Hematopoietic multipotent progenitor cell treated with erythropoietin and hydrocortisone succinate and interleukin-3 and kit ligand, for 8 days (in vitro differentiated cells): ENCODE measurements at regions not wholly inside any gene's neighbourhood (a gene's known extent, or its start where the extent isn't known, plus 50 kb on each side); places are given as distances from the start of the nearest gene placed in this dataset.
"Not testable (repeated sequence)": the region's sequence is repeated elsewhere in the genome, so short reads cannot be mapped to it uniquely, and the experiment has no call there.

Experiments used
- DNase-seq: peaks from one replicate; pipeline ENCODE4 v3.0.0-alpha.2; 2015

DNA sequence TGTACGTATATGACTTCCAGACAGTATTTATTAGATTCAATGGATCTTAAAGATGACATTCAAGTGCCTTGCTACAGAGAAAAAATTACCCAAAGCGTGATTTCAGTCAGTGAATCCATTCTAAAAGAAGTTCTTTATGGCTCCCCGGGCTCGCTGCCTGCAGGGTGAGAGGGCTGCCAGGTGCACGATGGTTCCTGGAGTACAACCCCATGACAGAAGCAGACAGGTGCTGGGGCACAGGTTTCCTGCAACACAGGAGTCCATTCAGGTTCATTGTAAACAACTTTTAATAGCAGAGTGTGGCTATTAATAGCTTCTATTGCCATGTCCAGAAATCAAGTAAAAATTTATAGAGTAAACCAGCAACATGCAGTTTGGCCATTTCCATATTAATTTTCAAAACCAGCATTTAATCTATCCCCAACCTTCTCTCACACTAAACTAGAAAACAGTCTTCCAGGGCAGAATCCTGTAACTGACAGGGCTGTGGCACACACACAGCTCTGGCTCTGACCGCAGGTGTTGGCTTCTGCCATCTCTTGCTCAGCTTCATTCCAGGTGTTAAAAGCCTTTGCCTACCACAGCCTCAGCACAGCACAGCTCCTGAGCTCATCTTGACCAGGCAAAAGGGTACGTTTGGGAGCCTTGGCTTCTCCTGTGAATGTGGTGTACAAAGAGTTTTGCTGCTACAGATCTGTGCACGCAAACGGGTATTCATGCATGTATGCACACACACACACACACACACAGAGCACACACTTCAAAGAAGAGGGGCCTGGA lies 185.9 kb downstream of the MEX3B start:
- DNase-seq: no peak

- no peak for DNase-seq
These were observed 187.2 kb downstream of the MEX3B start for GRCh38 chr15:81858586-81858985.

- no peak for DNase-seq
These were observed 187.7 kb downstream of the MEX3B start for GRCh38 chr15:81858136-81858535.

GRCh38 chr15:81856634-81857026 lies 189.2 kb downstream of the MEX3B start:
- DNase-seq: no peak

DNA sequence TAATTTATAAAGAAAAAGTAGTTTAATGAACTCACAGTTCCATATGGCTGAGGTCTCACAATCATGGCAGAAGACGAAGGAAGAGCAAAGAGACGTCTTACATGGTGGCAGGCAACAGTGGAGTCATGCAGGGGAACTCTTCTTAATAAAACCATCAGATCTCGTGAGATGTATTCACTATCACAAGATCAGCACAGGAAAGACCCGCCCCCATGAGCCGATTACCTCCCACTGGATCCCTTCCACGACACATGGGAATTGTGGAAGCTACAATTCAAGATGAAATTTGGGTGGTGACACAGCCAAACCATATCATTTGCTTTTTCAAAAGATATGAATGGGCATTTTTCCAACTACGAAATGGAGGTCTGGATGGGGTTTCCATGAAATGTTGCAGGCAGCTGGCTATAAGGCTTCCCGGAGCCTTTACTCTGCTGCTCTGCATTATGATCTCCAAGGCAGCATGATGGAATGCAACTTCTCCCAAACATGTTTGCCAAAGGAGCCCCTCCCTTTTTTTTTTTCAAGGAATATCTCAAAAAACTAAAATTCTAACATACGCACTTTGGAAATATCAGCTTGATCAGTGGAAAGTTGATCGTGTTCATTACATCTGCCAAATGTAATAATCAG lies 189.7 kb downstream of the MEX3B start:
- no peak for DNase-seq

DNA sequence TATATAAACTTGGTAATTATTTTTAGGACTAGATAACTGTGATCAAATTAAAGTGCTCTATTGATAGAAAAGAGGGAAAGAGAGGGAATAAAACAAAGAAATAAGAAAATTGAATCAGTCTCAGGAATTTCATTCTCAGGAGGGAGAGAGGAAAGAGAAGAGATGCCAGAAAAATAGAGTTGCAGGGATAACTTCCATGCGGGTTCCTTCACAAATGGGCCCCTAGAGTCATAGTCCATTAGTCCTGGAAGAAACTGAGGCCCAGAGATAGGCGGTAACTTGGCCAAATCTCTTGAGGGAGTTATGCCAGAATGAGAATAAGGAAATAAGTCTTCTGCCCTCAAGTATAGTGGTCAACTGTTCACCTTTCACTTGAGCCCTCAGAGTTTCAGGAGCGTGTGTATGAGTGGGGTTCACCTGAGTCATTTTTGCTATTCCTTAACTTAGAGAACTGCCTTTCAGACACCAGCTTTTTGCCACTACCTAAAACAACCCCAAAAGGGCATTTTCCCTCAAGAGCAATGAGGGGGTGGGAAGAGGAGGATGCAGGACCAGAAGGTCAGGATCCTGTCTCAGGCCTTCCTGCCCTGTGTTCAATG lies 192.6 kb downstream of the MEX3B start:
- DNase-seq: no peak

DNA sequence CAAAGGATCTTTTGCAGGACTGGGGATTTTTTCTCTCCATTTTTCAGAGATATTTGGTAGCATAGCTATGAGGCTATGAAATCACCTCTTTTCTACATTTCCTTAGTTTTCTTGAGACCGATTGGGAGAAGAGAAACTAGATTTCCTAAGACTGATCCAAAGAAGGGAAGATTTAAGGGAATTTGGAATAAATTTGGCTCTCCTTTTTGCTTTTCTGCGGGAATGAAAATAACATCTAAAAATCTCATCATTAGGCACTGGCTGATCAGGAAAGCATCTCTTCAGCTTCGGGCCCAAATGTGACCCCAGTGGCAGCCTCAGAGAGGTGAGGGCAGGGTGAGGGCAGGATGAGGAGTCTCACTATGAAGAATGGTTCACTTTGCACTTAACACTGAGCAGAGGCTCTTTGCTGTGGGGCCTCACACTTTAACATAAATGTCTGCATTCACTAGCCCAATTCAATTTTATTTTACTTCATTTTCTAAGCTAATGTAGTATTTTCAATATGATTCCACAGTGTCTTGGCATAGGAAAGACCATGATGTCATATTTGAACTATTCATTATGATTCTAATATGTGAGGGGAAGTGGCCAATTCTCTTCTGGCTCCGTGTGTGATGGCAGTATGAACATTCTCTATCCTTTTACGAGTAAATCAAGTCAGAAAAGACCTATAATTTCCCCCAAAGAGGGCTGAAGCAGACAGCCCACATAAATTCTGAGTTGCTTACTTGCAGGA lies 193.2 kb downstream of the MEX3B start:
- no peak for DNase-seq

GRCh38 chr15:81851757-81852156 lies 194.1 kb downstream of the MEX3B start:
- no peak for DNase-seq

DNA sequence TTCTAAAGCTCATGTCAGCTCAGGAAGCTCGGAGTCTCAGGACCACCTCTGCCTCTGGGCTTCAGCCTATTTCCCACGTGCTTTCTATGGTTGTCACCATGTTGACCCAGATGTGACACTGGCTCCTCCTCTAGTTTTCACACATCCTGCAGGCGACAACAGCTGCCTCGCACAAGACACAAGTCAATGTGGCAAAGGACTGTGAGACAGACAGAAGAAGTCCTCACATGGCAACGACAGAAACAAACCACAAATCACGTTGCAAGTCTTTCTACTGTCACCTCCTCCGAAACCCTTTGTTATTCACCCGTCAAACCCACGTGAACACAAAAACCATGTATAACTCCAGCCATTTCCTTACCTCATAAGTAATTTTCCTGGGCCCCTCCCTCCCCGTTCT lies 194.5 kb downstream of the MEX3B start:
- no peak for DNase-seq

DNA sequence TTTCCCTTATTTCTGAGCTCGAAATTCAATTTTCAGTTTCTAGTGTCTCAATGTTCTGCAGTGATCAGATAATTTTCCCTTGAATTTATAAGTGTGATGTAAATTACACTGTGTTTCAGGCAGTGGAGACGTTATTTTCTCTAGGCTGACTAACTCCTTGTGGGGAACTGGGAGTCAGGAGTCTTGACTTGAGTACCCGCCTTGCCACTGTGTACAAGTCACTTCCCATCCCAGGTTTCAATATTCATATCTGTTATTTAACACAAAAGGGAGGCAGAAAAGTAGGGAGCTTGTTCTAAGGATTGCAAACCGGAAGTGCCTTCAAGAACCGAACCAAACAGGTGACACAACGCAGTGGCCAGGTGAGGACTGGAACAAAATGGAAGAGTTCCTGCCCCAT lies 196.5 kb downstream of the MEX3B start:
- no peak for DNase-seq

DNA sequence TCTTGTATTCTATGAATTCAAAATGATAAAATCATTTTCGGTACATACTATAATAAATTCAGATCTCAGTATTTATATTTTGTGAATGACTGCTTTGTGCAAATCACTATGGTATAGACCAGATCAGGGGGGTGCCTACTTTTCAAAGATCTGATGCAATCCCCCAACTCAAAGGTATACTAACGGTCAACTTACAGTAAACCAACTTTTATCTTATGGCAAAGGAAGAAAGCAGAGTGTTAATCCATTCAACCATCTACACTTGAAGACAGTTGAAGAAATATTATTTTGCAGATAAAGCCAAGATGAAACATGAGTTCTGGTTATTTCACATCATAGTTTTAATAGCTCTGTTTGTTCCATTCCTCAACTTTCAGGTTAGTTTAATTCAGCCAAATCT lies 197.1 kb downstream of the MEX3B start:
- no peak for DNase-seq

GRCh38 chr15:81843757-81844407 lies 201.9 kb downstream of the MEX3B start:
- no peak for DNase-seq

DNA sequence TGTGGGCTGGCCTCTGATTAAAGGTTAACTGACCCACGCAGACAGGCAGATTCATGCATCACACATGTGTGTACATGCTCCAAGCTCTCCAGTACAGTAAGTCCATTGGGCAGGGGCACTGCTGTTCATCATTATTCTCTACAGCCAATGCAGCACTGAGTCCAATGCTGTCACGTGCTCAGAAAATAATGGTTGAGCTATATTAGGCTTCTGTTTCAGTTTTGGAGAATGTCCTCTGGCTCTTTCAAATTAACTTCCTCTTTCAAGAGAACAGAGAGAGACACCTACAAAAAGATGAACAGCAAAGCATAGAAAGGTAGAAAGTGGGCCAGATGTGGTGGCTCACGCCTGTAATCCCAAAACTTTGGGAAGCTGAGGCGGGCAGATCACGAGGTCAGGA lies 202.6 kb downstream of the MEX3B start:
- DNase-seq: no peak

DNA sequence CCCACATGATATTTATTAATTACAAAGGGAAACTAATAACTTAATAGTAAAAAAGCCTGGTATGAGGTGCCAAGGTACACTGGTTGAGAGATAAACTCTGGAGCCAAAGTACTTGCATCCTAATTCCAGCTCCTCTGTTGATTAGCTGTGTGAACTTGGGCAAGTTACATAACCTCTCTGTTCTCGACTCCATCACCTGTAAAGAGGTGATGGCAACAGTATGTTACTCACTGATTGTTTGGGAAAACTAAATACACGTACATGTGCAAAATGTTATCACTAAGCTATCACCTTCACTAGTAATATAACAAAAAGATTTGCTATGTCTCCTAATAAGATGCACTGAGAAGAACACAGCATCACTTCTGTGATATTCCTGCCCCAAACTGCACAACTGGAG lies 206.4 kb downstream of the MEX3B start:
- DNase-seq: no peak

DNA sequence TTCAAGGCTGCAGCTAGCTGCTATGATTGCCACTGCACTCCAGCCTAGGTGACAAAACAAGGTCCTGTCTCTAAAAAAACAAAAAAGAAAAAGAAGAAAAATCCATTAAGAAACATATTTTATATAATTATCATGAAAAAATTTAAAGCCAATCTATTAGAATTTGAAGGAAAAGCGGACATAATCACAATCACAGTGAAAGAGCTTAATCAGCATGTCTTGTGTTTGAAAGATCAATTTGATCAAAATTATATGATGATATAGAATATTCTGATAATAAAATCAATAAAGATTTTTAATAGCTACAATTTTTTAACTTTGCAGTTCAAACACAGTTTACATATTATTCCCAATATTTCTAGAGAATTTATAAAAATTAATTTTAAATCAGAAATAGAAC lies 210.1 kb downstream of the MEX3B start:
- no peak for DNase-seq

GRCh38 chr15:81830520-81830919 lies 215.3 kb downstream of the MEX3B start:
- DNase-seq: no peak

DNA sequence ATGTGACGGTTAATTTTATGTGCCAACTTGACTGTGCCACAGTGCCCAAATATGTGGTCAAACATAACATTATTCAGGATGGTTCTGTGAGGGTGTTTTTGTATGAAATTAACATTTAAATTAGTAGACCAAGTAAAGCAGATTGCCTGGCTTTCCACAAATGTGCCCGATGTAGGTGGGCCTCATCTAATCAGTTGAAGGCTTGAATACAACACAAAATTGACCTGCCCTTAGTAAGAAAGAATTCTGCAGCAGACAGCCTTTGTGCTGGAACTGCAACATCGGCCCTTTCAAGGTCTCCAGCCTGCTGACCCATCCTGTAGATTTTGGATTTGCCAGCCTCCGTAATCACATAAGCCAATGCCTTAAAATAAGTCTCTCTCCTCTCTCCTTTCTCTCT lies 215.9 kb downstream of the MEX3B start:
- no peak for DNase-seq

GRCh38 chr15:81828135-81828534 lies 217.7 kb downstream of the MEX3B start:
- DNase-seq: no peak

- DNase-seq: no peak
These were observed 220.7 kb downstream of the MEX3B start for GRCh38 chr15:81825136-81825535.

DNA sequence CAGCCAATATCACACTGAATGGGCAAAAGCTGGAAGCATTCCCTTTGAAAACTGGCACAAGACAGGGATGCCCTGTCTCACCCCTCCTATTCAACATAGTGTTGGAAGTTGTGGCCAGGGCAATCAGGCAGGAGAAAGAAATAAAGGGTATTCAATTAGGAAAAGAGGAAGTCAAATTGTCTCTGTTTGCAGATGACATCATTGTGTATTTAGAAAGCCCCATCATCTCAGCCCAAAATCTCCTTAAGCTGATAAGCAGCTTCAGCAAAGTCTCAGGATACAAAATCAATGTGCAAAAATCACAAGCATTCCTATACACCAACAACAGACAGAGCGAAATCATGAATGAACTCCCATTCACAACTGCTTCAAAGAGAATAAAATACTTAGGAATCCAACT lies 223.2 kb downstream of the MEX3B start:
- not testable (repeated sequence) for DNase-seq

DNA sequence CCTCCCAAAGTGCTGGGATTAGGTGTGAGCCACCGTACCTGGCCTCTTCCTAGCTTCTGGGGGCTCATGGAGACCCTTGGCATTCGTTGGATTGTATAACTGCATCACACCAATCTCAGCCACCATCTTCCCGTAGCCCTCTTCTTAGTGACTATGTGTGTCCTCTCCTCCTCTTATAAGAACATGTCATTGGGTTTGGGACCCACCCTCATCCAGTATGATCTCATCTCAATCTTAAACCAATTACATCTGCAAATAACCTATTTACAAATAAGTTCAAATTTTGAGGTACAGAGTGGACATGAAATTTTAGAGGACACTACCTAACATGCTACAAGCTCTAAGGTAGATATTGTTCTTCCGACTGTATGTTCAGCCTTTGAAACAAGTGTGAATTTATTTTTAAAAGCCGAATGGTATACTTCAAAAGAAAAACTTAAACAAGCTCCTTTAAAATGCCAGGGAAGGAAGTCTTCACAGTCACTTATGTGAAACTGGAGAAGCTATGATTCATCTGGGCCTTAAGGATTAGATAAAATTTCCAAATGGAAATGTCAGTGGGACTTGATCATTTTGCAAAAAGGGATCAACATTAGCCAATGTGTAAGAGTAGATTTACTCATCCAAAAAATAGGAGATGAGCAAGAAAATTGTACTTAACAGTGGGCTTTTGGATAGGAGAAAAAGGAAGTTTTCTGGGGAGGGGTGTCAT lies 225.7 kb downstream of the MEX3B start:
- no peak for DNase-seq

DNA sequence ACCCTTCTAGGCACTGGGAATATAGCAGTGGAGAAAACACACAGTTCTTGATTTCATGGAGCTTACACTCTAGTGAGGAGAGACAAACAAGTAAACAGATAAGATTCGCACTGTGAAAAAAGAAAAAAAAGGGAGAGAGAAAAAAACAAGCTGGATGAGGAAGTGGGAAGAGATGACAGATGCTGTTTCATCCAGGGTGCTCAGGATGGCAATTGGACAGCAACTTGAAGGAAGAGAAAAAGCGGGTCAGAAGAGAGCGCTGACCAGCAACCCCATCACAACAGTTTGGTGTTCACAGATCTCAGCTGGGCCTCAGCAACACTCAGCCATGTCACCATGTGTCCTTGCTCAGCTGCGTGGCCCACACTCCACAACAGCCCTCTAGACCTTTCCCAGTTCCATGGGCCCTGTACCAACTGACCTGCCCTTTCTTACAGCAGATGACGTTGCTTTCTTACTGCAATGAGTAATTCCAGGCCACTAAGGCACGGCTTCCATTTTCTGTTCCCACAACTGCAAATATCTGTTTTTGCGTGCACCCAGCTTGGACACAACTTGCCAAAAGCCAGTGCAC lies 230.8 kb downstream of the MEX3B start:
- DNase-seq: no peak
